Liver (tissue), 8 donors: ENCODE measurements at regions not wholly inside any gene's neighbourhood (a gene's known extent, or its start where the extent isn't known, plus 50 kb on each side); places are given as distances from the start of the nearest gene placed in this dataset.

Experiments
- DNase-seq: peaks from one replicate; pipeline ENCODE4 v3.0.0-alpha.2; 2017; ENCODE audit warnings: low spot score
- H3K27ac ChIP-seq, 2 donors: one replicate each; pipeline ENCODE4 v1.7.0; 2013; ENCODE audit warnings: inconsistent platforms in 2 of 2, low read length in 2 of 2, control low read depth in 1 of 2, low read depth in 1 of 2, mild to moderate bottlenecking in 1 of 2
- H3K27me3 ChIP-seq, 4 donors: one replicate each; pipeline versions ENCODE4 v1.6.1 to v1.7.0; 2013; ENCODE audit warnings: low read length in 3 of 4, inconsistent platforms in 1 of 4, mild to moderate bottlenecking in 1 of 4, moderate library complexity in 1 of 4; ENCODE audit not compliant: control insufficient read depth in 4 of 4, insufficient read depth in 4 of 4
- H3K36me3 ChIP-seq, 4 donors: one replicate each; pipeline versions ENCODE4 v1.6.1 to v1.7.0; 2013; ENCODE audit warnings: low read length in 3 of 4, mild to moderate bottlenecking in 3 of 4, low read depth in 1 of 4, moderate library complexity in 1 of 4; ENCODE audit not compliant: control insufficient read depth in 4 of 4, insufficient read depth in 3 of 4
- H3K4me1 ChIP-seq, 4 donors: one replicate each; pipeline versions ENCODE4 v1.6.1 to v1.7.0; 2013; ENCODE audit warnings: low read length in 3 of 4, mild to moderate bottlenecking in 3 of 4, moderate library complexity in 1 of 4; ENCODE audit not compliant: control insufficient read depth in 4 of 4, insufficient read depth in 4 of 4
- H3K4me3 ChIP-seq, 3 donors: one replicate each; pipeline versions ENCODE4 v1.6.1 to v1.7.0; 2013; ENCODE audit warnings: low read length in 3 of 3, control low read depth in 1 of 3, low read depth in 1 of 3, mild to moderate bottlenecking in 1 of 3
- H3K9ac ChIP-seq, 2 donors: one replicate each; pipeline ENCODE4 v1.7.0; 2013; ENCODE audit warnings: low read length in 2 of 2, mild to moderate bottlenecking in 2 of 2, moderate library complexity in 2 of 2, control low read depth in 1 of 2, low read depth in 1 of 2
- H3K9me3 ChIP-seq, 4 donors: one replicate each; pipeline versions ENCODE4 v1.6.1 to v1.7.0; 2013; ENCODE audit warnings: low read length in 3 of 4; ENCODE audit not compliant: control insufficient read depth in 4 of 4
- ATF3 ChIP-seq: IDR thresholded peaks from 2 replicates; pipeline ENCODE4 v1.6.1; 2016; ENCODE audit warnings: antibody characterized with exemption
- EGR1 ChIP-seq, 2 donors: IDR thresholded peaks; 2 replicates each; pipeline ENCODE4 v1.6.1; 2016 to 2018; ENCODE audit warnings: antibody characterized with exemption in 2 of 2, low read depth in 2 of 2
- FOXA1 ChIP-seq: IDR thresholded peaks from 2 replicates; pipeline ENCODE4 v1.6.1; 2016; ENCODE audit warnings: antibody characterized with exemption
- FOXA2 ChIP-seq: IDR thresholded peaks from 2 replicates; pipeline ENCODE4 v1.6.1; 2016; ENCODE audit warnings: antibody characterized with exemption
- GABPA ChIP-seq, 2 donors: IDR thresholded peaks in 1 of 2; conservative IDR thresholded peaks in 1 of 2; 2 replicates each; pipeline ENCODE4 v1.6.1; 2016; ENCODE audit warnings: antibody characterized with exemption in 2 of 2, mild to moderate bottlenecking in 1 of 2, moderate library complexity in 1 of 2
- HNF4A ChIP-seq, 2 donors: conservative IDR thresholded peaks; 2 replicates each; pipeline ENCODE4 v1.6.1; 2016; ENCODE audit warnings: antibody characterized with exemption in 2 of 2, mild to moderate bottlenecking in 2 of 2
- HNF4G ChIP-seq: IDR thresholded peaks from 2 replicates; pipeline ENCODE4 v1.6.1; 2016; ENCODE audit warnings: antibody characterized with exemption
- JUND ChIP-seq, 2 donors: IDR thresholded peaks; 2 replicates each; pipeline ENCODE4 v1.6.1; 2016; ENCODE audit warnings: antibody characterized with exemption in 2 of 2
- NR2F2 ChIP-seq: IDR thresholded peaks from 2 replicates; pipeline ENCODE4 v1.6.1; 2016; ENCODE audit warnings: antibody characterized with exemption
- RAD21 ChIP-seq, 2 donors: IDR thresholded peaks; 2 replicates each; pipeline ENCODE4 v1.6.1; 2016; ENCODE audit warnings: antibody characterized with exemption in 2 of 2, mild to moderate bottlenecking in 2 of 2
- REST ChIP-seq: IDR thresholded peaks from 2 replicates; pipeline ENCODE4 v1.6.1; 2016; ENCODE audit warnings: antibody characterized with exemption, mild to moderate bottlenecking
- RXRA ChIP-seq, 2 donors: IDR thresholded peaks; 2 replicates each; pipeline ENCODE4 v1.6.1; 2017 to 2018; ENCODE audit warnings: antibody characterized with exemption in 2 of 2, mild to moderate bottlenecking in 1 of 2
- SP1 ChIP-seq: IDR thresholded peaks from 2 replicates; pipeline ENCODE4 v1.6.1; 2018; ENCODE audit warnings: antibody characterized with exemption, mild to moderate bottlenecking
- TAF1 ChIP-seq: conservative IDR thresholded peaks from 2 replicates; pipeline ENCODE4 v1.6.1; 2016; ENCODE audit warnings: antibody characterized with exemption, mild to moderate bottlenecking
- YY1 ChIP-seq: IDR thresholded peaks from 2 replicates; pipeline ENCODE4 v1.6.1; 2016; ENCODE audit warnings: antibody characterized with exemption, mild to moderate bottlenecking
- WGBS: extraction: QIAGEN DNeasy Blood & Tissue Kit; methylation state at CpG from one replicate; pipeline ENCODE4 v1.1.7; 2013; 5-methylcytosine and 5-hydroxymethylcytosine counted together
- TF ChIP-seq, protein P1 (sequence below): IDR thresholded peaks from 2 replicates; pipeline ENCODE4 v1.6.1; 2016; ENCODE audit warnings: antibody characterized with exemption
- TF ChIP-seq, protein P2 (sequence below): fragments of 150-350 bp; IDR thresholded peaks from 2 replicates; pipeline ENCODE4 v1.5.1; 2017; ENCODE audit warnings: improper control_type of control experiment, low read depth, low read length; ENCODE audit not compliant: missing input control
- TF ChIP-seq, protein P3 (sequence below): IDR thresholded peaks from 2 replicates; pipeline ENCODE4 v1.6.1; 2016; ENCODE audit warnings: antibody characterized with exemption
- donor health status: healthy.
- donor health status: healthy.
- donor health status: healthy.
- donor health status: healthy.
- donor health status: healthy.

GRCh38 chr3:24933401-24933800, 438.8 kb upstream of the THRB start:
- H3K4me3 ChIP-seq, result no peak overlapping the region
- H3K9ac ChIP-seq, result no peak overlapping the region
- no peaks in the 10 kb centered on the region for H3K9me3 ChIP-seq
- H3K36me3 ChIP-seq, result no peaks in the 10 kb centered on the region
- 78% methylated on average over 3 of the region's 3 CpGs for WGBS
- no peak overlapping the region for H3K27ac ChIP-seq
- H3K4me1 ChIP-seq, result no peaks in the 10 kb centered on the region
- no peak for DNase-seq
- TF ChIP-seq, protein P1, sequence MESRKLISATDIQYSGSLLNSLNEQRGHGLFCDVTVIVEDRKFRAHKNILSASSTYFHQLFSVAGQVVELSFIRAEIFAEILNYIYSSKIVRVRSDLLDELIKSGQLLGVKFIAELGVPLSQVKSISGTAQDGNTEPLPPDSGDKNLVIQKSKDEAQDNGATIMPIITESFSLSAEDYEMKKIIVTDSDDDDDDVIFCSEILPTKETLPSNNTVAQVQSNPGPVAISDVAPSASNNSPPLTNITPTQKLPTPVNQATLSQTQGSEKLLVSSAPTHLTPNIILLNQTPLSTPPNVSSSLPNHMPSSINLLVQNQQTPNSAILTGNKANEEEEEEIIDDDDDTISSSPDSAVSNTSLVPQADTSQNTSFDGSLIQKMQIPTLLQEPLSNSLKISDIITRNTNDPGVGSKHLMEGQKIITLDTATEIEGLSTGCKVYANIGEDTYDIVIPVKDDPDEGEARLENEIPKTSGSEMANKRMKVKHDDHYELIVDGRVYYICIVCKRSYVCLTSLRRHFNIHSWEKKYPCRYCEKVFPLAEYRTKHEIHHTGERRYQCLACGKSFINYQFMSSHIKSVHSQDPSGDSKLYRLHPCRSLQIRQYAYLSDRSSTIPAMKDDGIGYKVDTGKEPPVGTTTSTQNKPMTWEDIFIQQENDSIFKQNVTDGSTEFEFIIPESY, result no peak
- TF ChIP-seq RAD21 (IDR thresholded peaks at IDR 0.05) (no peak), NR2F2 (no peak), YY1 (no peak), GABPA (IDR thresholded peaks at IDR 0.05 in 1 of 2, conservative IDR thresholded peaks at IDR 0.05 in 1 of 2) (no peak), REST (no peak), TAF1 (no peak), ATF3 (no peak), FOXA2 (no peak), SP1 (no peak), HNF4A (conservative IDR thresholded peaks at IDR 0.05) (no peak), RXRA (IDR thresholded peaks at IDR 0.05) (no peak), FOXA1 (no peak), EGR1 (IDR thresholded peaks at IDR 0.05; ENCODE audit: low read depth in 2 of 2) (no peak)
- TF ChIP-seq, protein P2, sequence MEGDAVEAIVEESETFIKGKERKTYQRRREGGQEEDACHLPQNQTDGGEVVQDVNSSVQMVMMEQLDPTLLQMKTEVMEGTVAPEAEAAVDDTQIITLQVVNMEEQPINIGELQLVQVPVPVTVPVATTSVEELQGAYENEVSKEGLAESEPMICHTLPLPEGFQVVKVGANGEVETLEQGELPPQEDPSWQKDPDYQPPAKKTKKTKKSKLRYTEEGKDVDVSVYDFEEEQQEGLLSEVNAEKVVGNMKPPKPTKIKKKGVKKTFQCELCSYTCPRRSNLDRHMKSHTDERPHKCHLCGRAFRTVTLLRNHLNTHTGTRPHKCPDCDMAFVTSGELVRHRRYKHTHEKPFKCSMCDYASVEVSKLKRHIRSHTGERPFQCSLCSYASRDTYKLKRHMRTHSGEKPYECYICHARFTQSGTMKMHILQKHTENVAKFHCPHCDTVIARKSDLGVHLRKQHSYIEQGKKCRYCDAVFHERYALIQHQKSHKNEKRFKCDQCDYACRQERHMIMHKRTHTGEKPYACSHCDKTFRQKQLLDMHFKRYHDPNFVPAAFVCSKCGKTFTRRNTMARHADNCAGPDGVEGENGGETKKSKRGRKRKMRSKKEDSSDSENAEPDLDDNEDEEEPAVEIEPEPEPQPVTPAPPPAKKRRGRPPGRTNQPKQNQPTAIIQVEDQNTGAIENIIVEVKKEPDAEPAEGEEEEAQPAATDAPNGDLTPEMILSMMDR, result no peak
- TF ChIP-seq, protein P3, sequence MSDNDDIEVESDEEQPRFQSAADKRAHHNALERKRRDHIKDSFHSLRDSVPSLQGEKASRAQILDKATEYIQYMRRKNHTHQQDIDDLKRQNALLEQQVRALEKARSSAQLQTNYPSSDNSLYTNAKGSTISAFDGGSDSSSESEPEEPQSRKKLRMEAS, result no peak
- no peaks in the 10 kb centered on the region for H3K27me3 ChIP-seq

GRCh38 chr3:24936574-24936973, 441.9 kb upstream of the THRB start:
- no peaks in the 10 kb centered on the region for H3K36me3 ChIP-seq
- no peak for DNase-seq
- no peak overlapping the region for H3K27ac ChIP-seq
- H3K4me3 ChIP-seq, result no peak overlapping the region
- no peaks in the 10 kb centered on the region for H3K9me3 ChIP-seq
- WGBS, result 59% methylated on average over 1 of the region's 1 CpG
- no peaks in the 10 kb centered on the region for H3K4me1 ChIP-seq
- H3K9ac ChIP-seq, result no peak overlapping the region
- H3K27me3 ChIP-seq, result no peaks in the 10 kb centered on the region
- TF ChIP-seq HNF4A (conservative IDR thresholded peaks at IDR 0.05) (no peak), SP1 (no peak), FOXA1 (no peak), NR2F2 (no peak), JUND (IDR thresholded peaks at IDR 0.05) (no peak), GABPA (IDR thresholded peaks at IDR 0.05 in 1 of 2, conservative IDR thresholded peaks at IDR 0.05 in 1 of 2) (no peak), HNF4G (no peak)
- TF ChIP-seq, protein P1, result no peak
- TF ChIP-seq, protein P2, result no peak
